Activated T-cell treated with anti-CD3 and anti-CD28 coated beads for 4 hours (primary cell): ENCODE measurements at regions not wholly inside any gene's neighbourhood (a gene's known extent, or its start where the extent isn't known, plus 50 kb on each side); places are given as distances from the start of the nearest gene placed in this dataset.

Source experiments
- DNase-seq: peaks from one replicate; pipeline ENCODE4 v3.0.0-alpha.2; 2020

DNA sequence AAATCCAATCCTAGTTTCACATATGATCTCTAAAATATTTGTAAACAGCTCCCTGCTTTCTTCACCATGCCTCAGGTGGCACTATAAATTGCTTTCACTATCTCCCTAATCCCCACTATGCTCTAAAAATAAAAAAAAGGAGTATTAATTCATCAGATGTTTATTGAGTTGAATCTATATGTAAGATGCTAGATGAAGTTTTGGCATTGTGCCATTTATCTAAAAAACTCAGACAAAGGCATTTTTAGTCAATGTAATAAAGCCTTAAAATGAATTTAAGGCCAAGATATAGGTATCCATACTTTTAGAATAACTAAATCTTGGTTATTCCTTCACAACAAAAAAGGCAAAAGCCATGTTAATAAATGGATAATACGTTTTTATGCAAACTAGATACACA, 373.9 kb downstream of the ETS1 start:
- DNase-seq = no peak

DNA sequence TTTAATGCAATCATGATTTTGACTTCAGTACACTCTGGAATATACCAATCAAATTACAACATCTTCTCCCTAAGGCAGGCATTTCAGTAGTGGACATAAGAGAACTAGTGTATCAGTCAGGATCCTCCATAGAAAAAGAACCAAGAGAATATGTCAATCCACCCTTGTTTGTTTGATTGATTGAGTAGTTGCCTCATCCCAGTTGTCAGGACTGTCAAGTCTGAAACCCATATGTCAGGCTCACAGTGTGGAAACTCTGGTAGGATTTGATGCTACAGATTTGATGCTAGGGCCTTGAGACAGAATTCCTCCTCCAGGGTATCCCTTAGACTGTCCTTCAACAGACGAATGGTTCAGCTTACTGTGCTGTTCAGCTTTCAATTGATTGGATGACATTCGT, 375.0 kb downstream of the ETS1 start:
- no peak for DNase-seq

DNA sequence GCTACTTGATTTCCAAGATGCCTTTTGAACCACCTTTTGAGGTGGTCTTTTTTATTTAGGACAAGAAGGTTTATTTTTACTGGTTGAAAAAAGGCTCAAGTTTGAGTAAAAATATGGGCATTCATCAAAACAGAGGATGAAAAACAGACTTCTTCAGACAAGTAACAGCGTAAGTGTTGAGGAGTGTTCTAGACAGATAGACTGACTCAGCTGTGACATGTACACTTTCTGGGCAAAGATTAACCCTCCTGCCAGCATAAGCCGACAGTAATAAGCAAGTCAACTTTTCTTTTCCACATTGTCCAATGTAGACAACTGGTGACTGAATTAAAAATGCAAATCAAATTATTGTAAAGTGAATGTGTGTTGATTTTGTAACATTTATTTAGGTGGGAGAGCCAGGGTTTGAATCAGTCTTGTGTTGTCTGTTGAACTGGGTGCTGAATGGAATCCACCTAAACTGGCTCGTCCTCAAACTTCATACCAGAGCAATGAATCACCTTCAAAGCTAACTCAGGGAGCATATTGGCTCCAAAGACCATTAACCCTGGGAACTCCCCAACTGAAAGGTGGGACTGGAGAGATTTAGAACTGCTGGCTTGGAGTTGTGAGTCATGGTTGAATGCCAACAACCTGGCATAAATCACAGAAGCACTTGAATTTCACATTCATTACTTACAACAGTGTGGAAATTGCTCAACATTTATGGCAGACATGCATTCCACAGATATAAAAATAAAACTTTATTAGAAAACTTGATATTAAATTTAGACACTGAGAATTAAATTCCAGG, 377.0 kb downstream of the ETS1 start:
- DNase-seq = no peak

DNA sequence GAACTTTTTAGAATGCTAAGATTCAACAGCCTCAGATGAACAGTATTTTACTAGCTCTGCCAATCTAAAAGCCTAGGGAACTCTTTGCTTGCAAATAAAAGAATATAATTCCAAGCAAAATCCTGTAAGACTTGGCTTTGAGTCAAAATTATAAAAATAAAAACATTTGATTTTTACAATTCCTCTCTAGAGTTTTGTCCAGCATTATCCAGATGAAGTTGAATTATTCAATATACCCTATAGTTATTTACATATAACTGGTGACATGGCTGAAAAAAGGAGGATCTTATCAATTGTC, 378.3 kb downstream of the ETS1 start:
- no peak for DNase-seq

DNA sequence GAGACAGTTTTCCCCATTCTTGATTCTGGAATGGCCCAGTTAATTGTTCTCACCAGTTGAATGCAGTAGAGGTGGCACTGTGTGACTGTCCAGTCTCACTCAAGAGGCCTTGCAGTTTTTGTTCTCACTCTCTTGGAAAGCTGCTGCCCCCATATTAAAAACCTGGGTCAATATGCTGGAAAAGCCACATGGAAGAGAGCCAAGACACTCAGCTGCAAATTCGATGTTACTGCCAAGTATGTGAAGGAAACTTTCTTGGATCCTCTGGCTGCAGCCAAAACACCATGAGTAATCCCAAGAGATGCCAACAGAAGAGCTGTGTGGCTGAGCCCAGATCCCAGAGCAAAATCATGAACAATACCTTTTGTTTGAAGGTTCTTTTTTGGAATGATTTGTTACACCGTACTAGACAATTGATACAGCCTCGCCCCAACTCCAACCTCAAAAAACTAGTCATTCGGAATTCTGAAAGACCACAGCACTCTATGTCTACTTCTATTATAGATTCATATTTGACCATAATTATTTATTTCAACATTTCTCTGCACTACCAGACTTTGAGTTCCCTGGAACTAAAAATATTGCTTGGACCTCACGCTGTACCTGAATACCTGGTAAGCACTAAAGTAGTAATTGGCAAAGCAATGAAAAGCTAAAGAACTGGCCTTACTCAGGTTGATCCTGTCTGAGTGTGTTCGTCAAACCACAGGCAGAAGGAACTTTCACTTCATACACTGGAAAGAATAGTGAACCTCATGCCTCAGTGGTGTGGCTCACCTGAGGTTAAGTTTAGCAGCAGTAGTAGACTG, 378.8 kb downstream of the ETS1 start:
- DNase-seq = no peak

DNA sequence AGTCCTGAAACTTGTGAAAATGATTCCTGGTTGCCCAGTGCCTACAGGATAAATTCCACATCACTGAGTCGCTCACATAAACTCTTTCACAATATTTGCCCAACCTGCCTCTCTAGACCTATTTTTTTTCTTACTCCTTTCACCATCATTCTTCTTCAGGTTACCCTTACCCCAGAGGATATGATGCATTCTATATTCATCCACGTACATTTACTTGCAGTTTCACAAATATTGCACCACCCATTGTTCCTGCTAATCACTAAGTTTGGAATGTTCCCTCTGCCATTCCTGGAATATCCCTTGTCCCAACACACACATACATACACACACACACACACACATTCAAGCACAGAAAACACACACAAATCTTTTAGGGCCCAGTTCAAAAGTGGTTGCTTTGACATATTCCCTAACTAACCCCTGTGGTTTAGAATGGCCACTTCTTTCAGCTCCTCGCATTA, 379.5 kb downstream of the ETS1 start:
- DNase-seq = no peak

DNA sequence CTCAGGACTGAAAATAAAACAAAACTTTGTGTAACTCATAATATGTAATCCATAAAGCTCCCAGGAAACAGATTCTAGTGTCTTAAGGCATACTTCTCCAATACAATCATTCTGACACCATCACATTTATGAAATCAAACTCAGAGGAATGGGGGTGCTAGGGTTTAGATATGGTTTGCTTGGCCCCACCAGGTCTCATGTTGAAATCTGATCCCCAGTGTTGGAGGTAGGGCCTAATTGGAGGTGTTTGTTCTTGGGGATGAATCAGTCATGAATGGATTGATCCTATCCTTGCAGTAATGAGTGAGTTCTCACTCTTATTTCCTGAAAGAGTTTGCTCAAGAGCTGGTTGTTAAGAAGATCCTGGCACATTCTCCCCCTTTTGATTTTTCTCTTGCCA, 380.9 kb downstream of the ETS1 start:
- DNase-seq = no peak

DNA sequence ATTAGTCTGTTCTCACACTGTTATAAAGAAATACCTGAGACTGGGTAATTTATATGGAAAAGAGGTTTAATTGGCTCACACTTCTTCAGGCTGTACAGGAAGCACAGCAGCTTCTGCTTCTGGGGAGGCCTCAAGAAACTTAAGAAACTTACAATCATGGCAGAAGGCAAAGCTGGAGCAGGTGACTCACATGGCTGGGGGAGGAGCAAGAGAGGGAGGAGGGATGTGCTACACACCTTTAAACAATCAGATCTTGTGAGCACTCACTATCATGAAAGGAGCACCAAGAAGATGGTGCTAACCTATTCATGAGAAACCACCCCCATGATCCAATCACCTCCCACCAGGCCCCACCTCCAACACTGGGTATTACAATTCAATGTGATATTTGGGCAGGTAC, 381.6 kb downstream of the ETS1 start:
- no peak for DNase-seq

DNA sequence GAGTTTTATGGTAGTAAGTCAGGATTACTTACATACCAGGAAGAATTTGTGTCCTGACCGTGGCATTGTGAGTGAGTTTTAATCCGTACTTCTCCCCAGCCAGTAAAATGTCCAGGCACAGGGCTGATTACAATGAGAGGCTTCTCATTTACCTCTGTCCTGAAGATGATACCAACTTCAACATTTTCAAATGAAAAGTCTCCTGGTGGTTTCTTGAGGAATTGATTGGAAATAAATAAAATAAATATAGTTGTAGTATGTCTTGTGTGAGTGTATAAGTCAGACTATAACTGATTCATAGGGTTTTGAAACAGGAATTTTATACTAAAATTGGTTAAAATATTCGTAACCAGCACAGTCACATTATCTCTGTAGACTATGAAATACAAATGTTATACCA, 382.5 kb downstream of the ETS1 start:
- no peak for DNase-seq

DNA sequence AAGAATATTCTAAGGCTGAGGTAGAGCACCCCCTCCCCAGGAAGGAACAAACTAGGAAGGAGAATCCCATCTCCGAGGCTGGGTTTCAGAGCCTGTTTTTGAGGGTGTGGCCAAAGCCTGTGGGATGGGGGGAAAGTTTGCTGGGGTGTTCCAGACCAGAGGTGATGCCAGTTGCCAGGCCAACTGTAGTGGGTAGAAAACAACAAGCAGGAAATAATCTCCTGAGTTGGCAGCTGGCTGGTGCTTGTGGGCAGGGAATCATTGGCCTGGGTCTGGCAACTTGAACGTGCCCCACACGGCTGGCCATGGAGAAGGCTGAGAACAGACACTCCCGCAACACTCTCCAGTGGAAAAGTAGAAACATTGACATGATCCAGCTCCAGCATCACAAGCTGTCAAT, 385.6 kb downstream of the ETS1 start:
- DNase-seq = no peak

DNA sequence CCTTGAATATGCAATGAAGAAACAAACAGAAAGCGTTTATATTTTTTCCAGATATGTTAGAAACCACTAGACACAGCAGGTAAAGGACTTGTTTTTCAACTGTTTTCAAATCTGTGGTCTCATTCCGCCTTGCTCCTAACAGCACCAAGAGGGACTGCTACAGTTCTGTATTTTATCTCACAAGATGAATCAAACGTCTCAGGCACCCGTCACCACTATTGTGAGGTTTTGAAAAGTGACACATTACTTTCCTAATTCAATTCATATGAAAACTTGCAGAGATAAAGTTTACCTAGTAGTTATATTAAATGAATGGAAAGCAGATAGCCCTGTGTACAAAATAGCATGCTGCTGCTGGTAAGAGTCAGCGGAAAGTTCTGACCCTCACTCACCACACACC, 386.3 kb downstream of the ETS1 start:
- no peak for DNase-seq

DNA sequence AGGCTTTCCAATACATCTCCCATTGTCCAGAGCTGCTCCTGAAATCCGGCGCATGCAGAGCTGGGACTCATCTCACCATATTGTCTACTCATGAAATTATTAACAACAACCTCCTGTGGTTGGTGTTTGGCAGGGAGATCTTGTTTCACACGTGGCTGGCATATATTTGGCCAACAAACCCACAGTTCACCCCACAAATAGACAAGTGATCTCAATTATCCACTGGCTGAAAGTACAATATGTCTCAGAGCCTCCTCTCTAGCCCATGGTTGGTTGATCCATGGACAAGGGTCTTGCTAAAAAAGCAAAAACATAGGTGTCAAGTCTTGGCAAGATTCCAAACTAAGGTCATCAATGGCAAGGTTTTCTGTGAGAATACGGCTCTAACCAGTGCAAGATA, 386.9 kb downstream of the ETS1 start:
- no peak for DNase-seq

DNA sequence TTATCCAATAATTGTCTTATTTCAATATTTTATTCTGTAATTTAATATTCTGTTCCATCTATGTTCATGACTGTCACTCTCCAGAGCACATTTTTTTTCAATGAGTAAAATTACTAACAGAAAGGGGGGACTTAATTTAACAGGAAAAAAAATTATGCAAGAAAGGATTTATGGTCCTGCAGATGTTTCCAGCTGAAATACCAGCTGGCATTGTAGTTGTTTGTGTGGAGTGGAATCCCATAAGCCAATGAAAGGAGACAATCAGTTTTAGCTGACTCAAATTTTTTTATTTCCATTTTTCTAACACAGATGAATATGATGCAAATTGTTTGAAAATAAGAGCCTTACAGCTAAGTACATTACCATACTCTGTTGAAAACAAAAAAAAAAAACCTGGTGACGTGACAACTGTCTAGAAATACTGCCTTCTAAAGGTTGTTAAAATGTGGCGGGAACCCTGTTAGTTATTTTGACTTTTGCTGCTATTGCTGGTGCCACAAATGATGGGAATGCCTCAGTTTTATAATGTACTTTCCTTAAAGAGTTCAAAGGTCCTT, 389.1 kb downstream of the ETS1 start:
- no peak for DNase-seq

DNA sequence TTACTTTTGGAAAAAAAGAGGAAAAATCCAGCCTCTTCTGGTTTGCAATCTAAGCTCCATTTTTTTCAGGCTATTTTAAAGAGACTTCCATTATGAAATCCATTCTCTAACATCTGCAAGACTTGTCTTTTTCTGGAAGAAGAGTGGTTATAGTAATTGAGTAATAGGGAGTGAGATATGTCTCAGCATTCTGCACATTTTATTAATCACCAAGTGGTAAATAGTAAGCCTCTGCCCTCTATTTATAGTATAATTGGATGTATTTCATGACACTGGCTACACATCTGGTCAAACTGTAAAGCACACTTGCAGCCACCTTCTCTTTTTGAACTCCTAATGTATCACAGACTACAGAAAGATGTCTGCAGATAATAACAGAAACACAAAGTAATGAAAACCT, 391.1 kb downstream of the ETS1 start:
- no peak for DNase-seq

DNA sequence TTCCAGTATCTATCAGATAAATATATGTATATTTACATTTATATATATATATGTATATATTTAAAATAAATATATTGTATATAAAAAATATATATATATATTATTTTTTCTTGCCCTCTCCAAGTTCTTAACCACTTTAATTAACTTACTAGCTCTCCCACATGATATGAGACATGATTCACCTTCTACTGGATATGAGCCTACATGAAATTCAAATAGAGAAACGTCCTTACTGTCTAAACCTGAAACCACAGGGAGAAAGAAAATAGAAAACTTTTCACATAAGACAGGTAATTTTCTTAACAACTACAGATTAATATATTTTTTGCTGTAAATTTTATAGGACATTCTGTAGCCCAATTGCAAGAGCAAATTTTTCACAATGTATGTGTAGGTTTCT, 391.6 kb downstream of the ETS1 start:
- DNase-seq = no peak

DNA sequence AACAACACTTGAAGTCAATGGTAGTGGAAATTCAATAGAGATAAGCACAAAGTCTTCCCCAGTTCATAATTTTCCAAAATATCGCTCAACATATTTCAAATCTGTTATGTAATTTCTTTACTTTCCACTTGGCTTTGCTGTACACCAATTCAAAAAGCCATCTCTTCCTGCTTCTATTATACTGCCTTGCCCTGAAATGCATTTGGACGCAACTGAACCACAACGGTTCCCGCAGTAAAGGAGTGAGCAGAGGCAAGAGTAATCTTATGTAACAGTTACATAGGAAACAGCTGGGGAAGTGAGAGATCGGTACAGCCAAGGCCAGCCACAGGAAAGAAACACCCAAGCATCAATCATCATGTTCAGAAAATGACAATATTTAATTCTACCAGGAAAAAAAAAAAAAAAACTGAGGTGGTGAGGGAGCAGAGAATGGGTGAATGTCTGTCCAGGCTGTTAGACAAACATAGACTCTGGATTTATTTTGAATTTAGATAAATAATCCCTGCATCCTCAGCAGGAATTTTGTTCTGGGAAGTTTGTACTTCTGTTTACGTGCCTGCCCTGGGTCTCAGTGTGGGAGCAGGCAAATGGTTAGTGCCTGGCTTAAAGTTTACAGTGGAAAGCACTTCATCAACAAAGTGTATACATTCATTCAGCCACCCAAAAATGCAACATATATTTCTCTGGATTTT, 392.2 kb downstream of the ETS1 start:
- no peak for DNase-seq

DNA sequence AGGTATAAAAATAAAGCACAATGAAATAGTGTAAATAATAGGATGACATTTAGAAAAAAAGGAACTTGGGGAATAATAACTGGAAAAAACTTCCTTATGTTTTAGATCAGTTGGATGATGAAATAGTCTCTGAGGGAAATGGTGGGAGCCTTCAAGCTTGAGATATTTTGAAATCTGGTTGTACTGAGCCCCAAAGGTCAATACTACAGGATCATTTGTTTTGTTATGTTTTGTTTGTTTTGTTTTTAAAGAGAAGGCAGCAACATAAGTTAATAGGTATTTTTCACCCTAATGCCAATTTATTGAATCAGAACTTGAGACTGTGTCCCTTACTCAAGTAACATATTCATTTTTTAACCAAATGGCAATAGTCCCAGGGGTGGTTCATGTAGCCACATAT, 393.1 kb downstream of the ETS1 start:
- no peak for DNase-seq

DNA sequence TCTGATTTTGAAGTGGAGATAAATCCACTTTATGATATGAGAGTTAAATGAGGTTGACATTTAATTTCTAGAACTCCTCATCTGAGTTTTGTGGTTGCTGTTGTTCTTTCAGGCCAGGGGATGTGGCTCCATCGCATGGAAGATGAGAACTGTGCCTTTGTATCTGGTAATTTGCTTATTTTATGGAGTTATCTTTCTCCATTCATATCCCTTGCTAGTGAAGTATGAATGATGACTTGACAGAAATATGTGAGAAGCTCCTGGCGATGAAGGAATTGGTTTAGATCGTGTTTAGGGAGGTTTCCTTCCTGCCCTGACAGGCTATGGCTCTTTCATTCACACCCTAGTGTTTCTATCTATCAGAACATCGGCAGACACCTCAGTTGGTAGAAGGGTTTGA, 393.7 kb downstream of the ETS1 start:
- no peak for DNase-seq

DNA sequence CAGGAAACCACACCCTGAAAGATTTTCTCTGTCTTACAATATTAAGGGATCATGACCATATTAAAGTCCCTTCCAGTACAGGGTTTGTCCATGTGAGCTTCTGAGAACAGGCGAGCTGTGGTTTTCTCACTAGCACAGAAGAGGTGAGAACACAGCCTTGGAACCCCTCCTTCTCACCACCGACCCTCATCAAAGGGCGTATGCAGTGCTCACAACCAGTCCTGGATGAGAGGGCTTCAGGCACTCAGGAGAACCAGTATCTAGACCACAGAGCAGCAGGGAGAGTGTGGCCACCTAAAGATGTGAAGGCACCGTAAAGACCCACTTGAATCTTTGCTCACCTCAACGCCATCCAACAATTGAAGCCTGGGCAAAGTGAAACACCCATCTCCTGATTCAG, 397.0 kb downstream of the ETS1 start:
- DNase-seq = no peak

DNA sequence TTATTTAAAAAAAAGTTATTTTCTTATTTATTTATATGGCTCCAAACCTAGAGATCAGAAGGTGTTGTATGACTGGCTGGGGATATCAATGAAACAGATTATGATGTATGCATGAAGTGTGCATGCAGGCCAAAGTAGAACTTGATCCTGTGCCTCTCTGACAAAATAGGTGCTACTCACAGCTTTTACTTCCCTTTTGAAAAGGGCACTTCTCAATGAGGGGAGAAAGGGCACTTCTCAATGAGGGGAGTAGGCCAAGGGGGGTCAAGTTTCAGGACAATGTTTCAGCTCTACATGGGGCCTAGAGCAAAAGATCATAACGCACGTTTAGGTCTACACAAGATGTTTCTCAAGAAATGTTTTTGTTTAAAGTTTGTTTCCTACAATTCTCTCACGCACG, 397.5 kb downstream of the ETS1 start:
- DNase-seq = no peak

DNA sequence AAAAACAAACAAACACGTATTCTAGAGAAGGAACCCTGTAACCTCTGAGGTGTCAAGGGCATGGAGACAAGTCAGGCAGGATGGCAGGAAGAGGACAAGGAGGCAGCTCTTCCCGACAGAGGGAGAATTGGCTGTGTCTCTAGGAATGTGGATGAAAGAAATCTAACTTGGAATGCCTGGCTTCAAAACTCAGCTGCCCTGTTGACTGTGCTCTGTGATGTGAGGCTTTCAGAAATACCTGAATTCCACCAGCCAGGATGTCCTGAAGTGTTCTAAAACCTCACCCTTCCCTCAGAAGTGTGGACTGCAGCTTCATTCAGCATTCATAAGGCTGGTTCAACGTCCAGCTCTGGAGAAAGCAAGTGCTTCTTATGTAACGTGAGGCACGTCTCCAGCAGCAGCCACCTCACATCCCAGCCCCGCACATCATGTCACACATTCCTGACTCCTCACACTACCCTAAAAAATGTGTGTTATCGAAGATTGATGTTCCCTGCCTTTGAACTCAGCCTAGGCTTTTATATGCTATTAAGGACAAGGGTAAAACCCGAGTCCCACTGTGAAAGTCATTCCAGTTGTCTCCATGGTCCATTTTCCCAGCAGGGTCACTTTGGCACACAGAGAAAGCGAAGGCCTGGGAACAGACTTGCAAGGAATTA, 398.9 kb downstream of the ETS1 start:
- no peak for DNase-seq

DNA sequence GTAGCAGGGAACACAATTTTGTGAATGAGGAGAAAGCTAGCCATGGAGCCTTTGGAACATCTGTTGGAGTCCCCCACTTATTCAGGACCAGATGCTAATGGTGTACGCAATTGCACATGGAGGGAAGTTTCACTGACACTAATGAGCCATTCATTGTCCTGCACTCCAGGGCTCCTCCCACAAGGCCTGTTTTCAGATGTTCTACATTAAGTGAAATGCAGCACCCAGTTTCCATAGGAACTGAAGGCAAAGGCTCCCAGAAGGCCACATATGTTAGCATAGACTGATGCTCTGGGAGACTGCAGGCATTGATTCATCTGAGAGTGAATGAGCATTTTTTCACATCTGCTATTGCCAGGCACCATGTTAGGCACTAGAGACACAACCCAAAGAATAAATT, 399.5 kb downstream of the ETS1 start:
- DNase-seq = no peak

DNA sequence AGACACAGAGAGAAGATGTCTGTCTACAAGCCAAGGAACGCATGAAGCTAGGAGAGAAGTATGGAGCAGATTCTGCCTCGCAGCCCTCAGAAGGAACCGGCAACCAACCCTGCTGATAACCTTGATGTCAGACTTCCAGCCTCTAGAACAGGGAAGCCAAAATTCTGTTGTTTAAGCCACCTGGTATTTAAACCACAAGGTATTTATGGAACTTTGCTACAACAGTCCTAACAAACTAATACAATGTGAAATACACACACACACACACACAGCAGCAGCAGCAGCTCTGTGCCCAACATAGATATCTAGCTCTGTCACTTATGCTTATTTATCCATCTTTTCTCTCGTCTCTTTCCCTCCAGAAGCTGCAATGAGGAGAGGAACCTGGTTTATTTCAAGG, 400.0 kb downstream of the ETS1 start:
- DNase-seq = no peak
